GM04504 (cell line): ENCODE measurements at regions not wholly inside any gene's neighbourhood (a gene's known extent, or its start where the extent isn't known, plus 50 kb on each side); places are given as distances from the start of the nearest gene placed in this dataset.
"Not testable (repeated sequence)": the region's sequence is repeated elsewhere in the genome, so short reads cannot be mapped to it uniquely, and the experiment has no call there.

Experiments used
- DNase-seq: peaks from one replicate; pipeline ENCODE4 v3.0.0-alpha.2; 2012; ENCODE audit warnings: low read depth

DNA sequence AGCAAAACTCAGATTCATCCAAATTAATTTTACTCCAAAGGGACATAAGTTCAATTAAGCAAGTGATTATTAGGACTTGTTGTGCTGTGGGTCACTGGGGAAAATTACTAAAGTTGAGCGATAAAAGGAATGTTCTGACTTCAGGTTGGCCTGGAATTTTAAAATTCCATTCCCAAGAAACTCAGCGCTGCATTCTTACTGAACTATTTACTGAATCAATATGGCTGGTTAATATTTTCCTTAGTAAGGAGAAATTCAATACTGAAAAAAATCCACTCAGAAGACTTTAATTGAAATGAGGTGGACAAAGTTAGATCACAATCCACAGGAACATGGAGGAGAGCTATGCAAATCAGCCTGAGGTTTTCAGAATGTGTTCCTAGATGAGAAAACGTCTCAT lies 578.9 kb upstream of the NR5A2 start:
- no peak for DNase-seq

DNA sequence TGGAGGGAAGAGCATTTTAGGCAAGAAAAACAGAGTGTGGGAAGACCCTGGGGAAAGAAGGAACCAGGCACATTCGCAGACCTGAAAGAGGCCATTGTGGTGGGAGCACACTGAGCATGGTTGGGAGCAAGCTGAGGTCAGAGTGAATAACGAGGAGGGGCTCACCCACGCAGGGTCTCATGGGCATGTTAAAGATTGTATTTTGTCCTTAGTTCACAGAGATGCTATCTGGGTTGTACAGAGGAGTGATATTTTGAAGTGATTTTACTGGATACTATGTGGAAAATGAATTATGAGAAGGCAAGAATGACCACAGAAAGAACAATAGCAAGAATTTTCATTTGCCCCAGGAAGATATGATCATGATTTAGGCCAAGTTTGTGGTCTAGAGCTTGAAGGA lies 578.3 kb upstream of the NR5A2 start:
- no peak for DNase-seq

DNA sequence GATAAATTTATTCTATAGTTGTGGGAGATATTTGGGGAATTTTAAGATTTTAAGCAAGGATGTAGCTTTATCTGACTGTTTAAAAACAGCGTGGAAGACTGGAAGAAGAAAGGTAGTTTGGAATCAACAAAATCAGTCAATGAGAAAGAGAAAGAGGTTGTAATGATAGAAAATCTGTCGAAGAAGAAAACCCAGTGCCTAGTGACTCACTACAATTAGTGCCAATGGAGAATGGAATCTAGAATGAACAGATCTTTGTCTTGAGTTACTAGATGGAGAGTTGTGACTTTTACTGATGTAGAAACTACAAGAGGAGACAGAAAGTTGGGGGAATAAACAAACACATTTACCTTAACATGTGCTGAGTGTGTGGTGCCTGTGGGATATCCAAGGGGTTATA lies 577.8 kb upstream of the NR5A2 start:
- DNase-seq = no peak

DNA sequence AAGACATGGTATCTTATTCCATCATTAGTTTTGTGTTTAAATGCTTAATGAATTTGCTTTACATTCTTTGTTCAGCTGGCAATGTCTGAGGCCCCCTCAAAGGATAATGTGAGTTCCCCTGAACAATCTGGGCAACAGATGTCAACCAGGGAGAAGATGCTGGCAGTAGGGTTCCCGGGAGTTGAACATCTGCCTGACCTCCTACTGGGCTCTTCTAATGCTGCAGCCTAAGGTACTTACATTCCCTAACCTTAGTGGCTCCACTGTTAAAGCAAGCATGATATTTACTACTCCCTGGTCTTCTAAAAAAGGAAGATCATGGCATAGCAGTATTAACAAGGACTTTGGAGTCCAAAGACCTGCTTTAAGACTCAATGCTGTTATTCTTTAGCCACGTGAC lies 574.9 kb upstream of the NR5A2 start:
- DNase-seq = no peak

DNA sequence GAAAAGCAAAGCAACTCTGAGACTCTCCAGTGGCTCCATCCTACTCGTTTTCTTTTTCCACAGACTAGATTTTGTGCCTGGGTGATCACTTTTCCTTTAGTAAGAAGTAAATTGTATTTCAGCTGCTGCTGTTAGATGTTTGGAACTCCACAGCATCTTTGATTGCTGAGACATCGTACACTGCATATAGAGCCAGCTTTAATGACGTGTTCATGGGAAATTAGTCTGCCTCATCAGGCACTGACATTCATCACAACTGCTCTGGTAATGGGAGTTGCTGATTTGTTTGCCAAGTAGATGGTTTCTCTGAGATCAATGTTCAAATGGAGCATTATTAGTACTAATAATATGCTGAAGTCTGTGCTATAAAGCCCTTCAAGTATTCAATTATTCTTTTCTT lies 573.8 kb upstream of the NR5A2 start:
- no peak for DNase-seq

DNA sequence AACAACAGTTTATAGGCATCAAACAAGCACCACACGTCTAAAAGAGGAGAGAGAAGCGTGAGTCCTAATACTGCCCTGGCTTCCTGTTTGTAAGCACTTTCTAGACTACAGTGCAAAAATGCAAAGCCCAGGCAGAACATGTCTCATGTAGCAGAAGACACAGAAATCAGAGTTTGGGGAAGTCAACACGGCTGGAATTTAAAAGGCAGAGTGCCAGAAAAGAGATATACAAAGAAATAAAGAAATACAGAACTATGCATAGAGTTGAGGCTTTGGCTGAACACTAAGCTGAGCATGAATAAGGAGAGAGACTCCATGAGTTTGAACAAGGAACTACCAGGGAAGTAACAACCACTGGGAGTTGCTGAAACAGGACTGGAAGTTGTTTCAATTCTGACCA lies 566.6 kb upstream of the NR5A2 start:
- DNase-seq = no peak

DNA sequence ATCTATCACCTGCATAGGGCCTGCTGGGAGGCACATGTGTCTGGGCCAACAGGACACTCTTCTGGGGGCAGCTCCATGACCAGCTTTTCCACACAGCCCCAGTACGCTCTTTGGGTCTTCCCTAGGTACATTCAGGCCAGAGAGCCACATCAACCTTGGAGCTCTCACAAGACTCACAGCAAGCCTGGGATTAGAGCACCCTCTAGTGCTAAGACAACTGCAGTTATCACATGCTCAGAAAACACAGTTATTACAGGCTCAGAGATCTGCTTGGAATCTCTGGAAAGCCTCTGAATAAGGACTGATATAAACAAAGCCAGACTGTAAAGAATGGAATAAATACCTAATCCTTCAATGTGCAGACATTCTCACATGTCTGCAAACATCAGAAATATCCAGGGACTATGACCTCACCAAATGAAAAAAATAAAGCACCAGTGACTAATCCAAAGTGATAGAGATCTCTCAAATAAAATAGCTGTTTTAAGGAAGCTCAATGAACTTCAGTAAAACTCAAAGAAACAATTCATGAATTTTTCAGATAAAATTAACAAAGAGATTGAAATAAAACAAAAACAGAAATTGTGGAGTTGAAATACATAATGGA lies 563.9 kb upstream of the NR5A2 start:
- DNase-seq = peak; percentile 47

DNA sequence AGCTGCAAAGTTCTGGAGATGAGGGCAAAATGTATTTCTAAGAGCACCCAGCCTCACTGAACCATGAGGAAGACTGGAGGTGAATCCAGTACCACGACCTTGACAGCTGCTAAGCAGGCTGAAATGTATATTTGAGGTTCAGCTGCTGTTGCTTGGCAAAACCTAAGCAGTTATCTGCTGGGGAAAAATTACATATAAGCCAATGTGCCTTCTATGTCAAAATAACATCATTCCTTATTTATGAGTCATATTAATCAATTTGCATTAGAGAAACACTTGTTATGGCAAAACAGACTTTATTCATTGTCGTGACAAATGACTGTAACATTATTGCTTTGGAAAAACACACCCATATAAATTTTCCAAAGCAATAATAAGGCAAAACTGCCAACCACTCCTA lies 560.5 kb upstream of the NR5A2 start:
- DNase-seq = no peak

DNA sequence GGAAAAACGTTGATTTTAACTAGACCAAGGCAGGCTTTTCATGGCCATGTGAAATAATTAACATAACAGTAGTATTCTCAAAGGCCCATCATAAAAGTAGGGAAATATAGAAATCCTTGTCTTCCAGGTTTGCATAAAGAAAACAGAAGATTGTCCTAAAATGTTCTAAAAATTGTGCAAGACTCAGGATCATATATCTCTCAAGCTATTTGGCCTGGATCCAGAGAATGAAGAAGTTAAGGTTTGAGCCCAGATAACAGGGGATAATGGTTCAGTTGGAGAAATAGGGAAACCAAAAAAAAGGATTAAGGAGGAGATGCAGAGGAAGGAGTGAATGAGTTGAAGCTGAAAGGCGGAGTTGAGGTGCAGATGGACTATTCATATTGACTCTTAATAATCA lies 555.5 kb upstream of the NR5A2 start:
- no peak for DNase-seq

DNA sequence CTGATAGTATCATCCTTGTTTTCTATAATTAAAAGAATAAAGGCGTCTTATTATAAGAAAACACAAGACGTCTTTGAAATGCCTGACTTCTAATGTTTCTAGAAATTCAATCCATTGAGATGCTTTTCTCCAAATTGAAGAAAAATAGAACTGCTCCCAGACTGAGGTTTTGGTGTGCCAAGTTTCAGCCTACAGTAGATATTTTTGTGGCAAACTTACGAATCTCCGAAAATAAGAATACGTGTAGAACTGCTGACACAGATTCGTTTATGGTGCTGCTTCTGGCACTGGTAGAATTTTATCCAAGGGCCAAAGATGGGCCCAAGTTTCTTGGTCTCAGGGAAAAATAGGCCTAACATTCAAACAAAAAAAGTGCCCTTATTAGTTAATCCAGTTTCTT lies 554.5 kb upstream of the NR5A2 start:
- no peak for DNase-seq

DNA sequence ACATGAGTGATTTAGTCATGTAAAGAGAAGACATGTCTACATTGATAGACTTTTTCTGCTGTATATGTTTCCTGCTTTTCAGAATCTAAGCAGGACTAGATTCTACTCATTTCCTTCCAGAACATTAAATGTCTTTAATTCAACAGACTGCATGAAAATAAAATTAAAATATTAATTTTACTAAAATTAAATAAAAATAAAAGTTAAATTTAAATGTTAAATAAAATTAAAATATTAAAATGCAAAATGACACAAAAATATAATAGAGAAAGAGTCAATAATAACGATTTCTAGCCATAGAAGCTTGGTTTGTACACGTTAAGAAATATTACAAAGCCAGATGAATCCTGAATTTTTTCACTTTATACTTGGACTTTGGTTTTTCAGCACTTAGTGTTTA lies 552.8 kb upstream of the NR5A2 start:
- DNase-seq = no peak

DNA sequence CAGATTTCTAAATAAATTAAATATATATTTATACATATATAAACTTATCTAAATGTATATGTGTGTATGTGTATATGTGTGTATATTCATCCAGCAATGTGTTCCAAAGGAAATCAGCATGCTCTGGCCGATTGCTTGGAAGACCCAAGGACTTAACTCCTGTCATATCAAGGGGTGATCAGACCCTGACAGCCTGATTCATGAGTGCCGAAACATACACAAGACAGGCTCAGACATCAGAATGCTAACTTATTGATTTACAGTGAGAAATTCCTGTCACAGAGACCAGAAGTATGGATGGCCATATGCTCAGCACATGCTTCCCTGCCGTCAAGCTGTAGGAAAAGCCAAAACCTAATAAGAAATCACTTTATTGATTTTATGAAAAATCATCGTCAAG lies 545.1 kb upstream of the NR5A2 start:
- DNase-seq = no peak

DNA sequence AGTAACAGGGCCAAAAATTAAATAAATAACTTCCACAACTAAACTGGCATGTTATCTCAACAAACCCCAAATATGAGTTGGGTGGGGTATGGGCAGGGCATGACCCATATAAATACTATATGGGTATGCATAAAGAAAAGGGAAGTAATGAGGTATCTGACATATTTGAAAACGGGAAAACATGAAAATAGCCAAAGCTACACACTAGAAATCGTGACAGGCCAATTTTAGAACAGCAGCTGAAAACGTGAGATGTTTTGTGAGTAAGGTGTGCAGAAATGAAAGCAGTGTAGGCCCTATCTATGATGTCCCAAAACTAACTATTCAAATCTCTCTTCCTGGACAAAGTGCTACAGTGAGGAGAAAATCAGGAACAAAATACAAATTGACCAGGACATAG lies 537.9 kb upstream of the NR5A2 start:
- DNase-seq = no peak

DNA sequence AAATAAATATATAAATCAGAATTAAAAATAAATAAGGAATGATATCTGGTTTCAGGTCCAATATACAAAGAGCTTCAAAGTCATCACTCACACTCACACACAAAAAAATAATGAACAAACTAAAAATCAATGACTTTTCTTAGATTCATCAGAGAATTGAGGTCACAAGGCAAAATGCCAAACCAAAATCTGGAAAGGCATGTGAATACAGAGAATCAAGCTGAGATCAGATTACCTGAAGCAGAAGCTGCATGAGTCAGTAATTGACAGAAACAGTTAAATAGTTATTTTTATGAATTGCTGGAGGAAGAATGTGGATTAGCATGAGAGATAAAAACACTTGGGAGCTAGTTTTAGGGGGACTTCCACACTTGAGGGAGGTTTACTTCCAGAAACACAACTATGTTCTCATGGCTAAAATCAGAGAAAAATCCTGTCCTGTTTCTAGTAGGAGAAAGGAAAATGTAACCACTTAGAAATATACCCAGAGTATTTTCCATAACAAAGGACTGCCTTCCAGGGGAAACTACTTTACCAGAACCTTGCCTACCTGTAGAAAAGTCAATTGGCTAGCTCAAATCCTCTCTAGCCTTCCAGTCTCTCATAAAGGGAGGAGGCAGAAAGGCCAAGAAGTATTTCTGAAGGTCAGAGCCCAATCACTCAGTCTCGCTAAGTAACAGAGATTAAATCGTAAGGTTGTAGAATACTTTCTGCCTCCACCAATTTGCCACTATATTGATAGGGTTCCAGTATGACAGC lies 536.6 kb upstream of the NR5A2 start:
- DNase-seq = peak; percentile 21

DNA sequence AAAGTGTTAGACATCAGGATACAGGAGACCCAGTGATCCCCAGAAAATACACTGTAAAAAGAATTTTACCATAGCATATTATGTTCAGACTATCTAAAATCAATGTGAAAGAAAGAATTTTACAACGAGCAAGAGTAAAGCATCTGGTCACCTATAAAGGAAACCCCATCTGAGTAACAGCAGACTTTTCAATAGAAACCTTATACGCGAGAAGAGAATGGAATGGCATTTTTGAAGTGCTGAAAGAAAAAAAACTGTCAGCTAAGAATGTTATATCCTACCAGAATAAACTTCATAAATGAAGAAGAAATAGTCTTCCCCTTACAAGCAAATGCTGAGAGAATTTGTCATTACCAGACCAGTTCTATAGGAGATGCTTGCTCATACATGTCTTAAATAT lies 532.1 kb upstream of the NR5A2 start:
- no peak for DNase-seq

DNA sequence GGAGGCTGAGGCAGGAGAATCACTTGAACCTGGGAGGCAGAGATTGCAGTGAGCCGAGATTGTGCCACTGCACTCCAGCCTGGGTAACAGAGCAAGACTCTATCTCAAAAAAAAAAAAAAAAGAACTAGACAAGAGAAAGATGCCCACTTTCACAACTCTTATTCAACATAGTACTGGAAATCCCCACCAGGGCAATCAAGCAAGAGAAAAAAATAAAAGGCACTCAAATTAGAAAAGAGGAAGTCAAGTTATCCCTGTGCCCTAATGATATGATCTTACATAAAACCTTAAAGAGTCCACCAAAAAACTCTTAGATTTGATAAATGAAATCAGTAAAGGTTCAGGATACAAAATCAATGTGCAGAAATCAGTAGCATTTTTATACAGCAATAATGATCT lies 528.7 kb upstream of the NR5A2 start:
- not testable (repeated sequence) for DNase-seq

DNA sequence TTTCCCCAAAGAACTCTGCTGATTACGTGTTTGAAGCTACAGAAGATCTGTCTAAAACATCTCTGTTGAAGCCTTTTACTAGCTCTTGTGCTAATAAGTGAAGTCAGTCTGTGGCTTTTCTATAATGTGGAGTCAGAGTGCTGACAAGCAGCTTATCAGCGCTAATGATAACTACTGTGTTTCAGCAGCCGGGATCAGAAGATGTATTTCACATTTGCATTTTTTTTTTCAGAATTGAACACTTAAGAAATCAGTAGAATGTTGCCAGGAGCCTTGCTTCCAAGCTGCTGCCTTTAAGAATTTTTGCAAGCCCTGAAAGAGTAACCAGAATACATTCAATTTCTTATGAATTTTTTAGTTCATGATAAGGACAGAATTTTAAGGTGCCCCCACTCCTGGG lies 519.4 kb upstream of the NR5A2 start:
- DNase-seq = no peak

DNA sequence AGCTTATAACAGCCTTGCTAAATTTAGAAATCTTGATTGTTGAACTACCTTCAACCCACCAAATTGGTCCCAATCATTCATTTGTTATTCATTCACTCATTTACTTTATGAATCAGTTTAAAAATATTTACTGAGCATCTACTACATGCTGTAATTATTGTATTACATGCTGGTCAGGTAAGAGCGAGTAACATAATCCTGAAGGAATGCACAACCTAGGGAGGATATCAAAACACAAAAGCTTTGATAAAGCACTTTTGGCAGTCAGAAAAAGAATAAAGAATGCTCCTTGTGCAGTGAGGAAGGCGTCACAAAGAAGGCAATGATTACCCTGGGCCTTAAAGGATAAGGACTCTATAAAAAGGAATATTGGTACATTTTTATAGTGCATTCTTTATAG lies 518.9 kb upstream of the NR5A2 start:
- DNase-seq = no peak

DNA sequence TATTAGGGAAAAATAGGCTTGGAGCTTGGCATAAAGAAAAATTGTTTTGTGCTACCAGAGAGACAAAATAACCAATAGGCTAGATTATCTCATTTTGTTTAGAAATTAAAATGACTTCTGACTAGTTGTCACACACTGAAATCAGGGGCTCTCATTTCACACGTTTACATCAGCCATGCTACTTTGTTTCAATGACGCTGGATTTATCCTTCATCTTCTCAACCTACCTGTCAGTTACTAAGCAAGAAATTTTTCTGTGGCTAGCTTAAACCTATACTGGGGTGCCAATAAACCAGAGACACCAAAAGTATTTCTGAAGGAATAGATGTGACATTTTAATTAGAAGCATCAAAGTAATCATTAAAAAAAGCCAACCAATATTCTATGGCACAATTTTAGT lies 518.1 kb upstream of the NR5A2 start:
- no peak for DNase-seq

DNA sequence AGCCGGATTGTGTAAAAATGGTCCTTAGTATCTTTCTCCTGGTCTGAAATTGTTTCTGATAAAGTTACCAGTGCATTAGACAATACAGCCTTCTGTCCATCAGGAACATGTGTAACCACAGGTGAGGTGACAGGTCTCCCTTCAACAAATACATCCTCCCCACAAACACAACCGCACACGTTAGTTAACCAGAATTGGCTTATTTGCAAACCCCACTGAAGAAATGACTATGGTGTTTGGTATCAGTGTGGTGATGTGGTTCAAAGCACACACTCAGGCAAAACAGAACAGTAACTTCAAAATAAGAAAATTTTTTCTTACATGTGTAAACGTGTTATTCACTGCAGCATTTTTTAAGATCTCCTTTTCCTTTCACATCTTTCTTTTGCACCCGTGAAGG lies 517.2 kb upstream of the NR5A2 start:
- no peak for DNase-seq

DNA sequence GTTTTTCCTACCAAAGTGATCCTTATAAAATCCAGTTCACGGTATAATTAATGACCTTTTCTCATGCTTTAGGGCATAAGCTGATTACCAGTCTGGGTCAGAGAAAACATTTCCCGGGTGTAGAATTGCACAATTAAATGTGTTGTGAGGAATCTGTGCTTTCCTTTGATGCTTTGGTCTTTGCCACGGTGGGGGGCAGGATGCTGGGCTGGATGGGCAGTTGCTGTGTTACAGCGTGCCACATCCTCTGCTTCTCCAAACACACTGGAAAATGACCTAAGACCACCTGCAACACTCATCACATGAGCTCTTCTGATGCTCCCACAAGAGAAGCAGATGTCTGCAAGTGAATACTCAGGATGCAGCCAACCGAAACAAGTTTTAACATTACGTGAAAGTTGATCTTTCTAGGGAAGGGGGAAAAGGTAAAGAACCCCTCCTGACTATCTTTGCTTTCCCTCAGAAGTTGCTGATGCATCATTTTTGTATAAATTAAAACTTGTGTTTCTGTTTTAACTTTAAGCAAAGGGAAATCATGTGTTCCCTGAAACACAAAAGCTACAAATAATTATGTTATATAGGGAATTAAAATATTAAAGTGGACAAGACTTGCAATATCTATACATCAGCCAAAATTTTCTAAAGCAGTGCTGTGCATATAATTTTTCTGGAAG lies 515.3 kb upstream of the NR5A2 start:
- DNase-seq = no peak

DNA sequence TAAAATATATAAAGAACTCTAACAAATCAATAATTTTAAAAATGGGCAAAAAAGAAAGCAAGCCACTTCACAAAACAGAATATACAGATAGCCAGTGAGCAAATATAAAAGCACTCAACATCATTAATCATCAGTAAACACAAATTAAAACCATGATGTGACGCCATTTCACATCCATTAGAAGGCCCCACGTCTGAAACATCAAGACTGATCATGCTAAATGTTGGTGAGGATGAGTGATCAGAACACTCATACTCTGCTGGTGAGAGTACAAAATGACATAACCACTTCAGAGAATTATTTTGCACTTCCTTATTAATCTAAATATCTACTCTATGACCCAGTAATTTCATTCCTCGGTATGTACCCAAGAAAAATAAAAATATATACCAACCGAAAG lies 512.2 kb upstream of the NR5A2 start:
- no peak for DNase-seq

DNA sequence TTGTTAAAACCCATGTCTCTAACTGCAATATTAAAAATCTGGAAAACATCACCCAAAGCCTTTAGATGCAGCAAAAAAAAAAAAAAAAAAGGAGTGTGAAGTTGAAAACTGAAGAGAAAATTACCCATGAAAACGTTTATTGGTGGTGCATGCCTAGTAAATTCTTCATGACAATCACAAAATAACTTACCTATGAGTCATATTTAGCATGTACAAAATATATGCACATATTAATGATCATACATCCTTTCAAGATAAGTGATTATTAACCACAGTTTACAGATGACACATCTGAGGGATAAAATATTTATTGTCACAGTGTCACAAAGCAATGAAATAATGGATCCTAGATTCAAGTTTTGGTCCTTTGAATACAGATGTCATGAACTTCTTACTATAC lies 505.2 kb upstream of the NR5A2 start:
- peak; percentile 6 for DNase-seq

DNA sequence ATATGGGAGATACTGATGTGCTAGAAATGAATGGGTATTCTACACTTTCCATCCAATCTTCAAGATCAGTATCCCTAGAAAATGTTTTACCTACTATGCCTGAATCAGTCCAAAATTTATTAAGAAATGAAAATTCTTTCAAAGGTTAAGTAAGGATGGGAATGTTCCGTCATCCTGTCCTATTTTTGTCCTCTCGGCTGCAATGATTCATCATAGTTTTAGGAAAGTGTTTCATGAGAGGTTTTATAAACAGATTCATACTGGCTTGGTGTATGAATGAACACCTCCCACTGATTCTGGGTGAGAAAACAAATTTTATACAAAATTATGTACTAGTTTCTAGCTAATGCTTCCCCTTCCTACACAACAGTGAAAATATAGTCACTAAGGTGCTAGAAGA lies 504.6 kb upstream of the NR5A2 start:
- peak; percentile 10 for DNase-seq
